ENCODE measurements at regions not wholly inside any gene's neighbourhood (a gene's known extent, or its start where the extent isn't known, plus 50 kb on each side); places are given as distances from the start of the nearest gene placed in this dataset.

GRCh38 chr22:48037618-48038017 lies 1275.2 kb downstream of the TBC1D22A start:
- Histone ChIP-seq H3K79me2 (ENCODE audit: low read length) (no peaks in the 10 kb centered on the region), H3K36me3 (replicated peaks; ENCODE audit: insufficient read depth, low read length) (no peaks in the 10 kb centered on the region), H3K9ac (ENCODE audit: low read length) (no peak overlapping the region), H4K20me1 (ENCODE audit: insufficient read depth, low read length) (no peaks in the 10 kb centered on the region), H3K27me3 (replicated peaks; ENCODE audit: insufficient read depth, low read length) (no peaks in the 10 kb centered on the region), H3K4me3 (ENCODE audit: low read length) (no peak overlapping the region), H3K4me2 (ENCODE audit: low read depth, low read length) (no peak overlapping the region), H3K27ac (ENCODE audit: low read length) (no peak overlapping the region), H3F3A (ENCODE audit: insufficient read depth, low read length) (no peaks in the 10 kb centered on the region), H3K4me1 (ENCODE audit: low read length) (peaks cover 3% of the 10 kb centered on the region; the same call in 1 of the 2 replicates), H2AFZ (ENCODE audit: low read length) (no peak overlapping the region), H3K9me2 (replicated peaks; ENCODE audit: insufficient read depth, low read length) (no peaks in the 10 kb centered on the region), H3K9me3 (replicated peaks; ENCODE audit: insufficient read depth, low read length) (no peaks in the 10 kb centered on the region)
- no peak for DNase-seq
- TF ChIP-seq EZH2phosphoT487 (IDR thresholded peaks at IDR 0.05; ENCODE audit: low read length) = no peak
- no peak for TF ChIP-seq CTCF (IDR thresholded peaks at IDR 0.05; ENCODE audit: low read length)
- TF ChIP-seq EZH2 (optimal IDR thresholded peaks at IDR 0.05; ENCODE audit: low read depth, low read length) = no peak

GRCh38 chr22:48035897-48036296 lies 1273.4 kb downstream of the TBC1D22A start:
- no peak for TF ChIP-seq EZH2phosphoT487 (IDR thresholded peaks at IDR 0.05; ENCODE audit: low read length)
- TF ChIP-seq CTCF (IDR thresholded peaks at IDR 0.05; ENCODE audit: low read length) = no peak
- TF ChIP-seq EZH2 (optimal IDR thresholded peaks at IDR 0.05; ENCODE audit: low read depth, low read length) = no peak
- Histone ChIP-seq H3K27ac (ENCODE audit: low read length) (no peak overlapping the region), H3K36me3 (replicated peaks; ENCODE audit: insufficient read depth, low read length) (no peaks in the 10 kb centered on the region), H3K4me3 (ENCODE audit: low read length) (no peak overlapping the region), H3K79me2 (ENCODE audit: low read length) (no peaks in the 10 kb centered on the region), H3K9ac (ENCODE audit: low read length) (no peak overlapping the region), H3K9me2 (replicated peaks; ENCODE audit: insufficient read depth, low read length) (no peaks in the 10 kb centered on the region), H2AFZ (ENCODE audit: low read length) (no peak overlapping the region), H3K27me3 (replicated peaks; ENCODE audit: insufficient read depth, low read length) (no peaks in the 10 kb centered on the region), H3K4me2 (ENCODE audit: low read depth, low read length) (no peak overlapping the region), H3F3A (ENCODE audit: insufficient read depth, low read length) (no peaks in the 10 kb centered on the region), H4K20me1 (ENCODE audit: insufficient read depth, low read length) (no peaks in the 10 kb centered on the region), H3K9me3 (replicated peaks; ENCODE audit: insufficient read depth, low read length) (no peaks in the 10 kb centered on the region), H3K4me1 (ENCODE audit: low read length) (no peaks in the 10 kb centered on the region)
- DNase-seq = no peak

DNA sequence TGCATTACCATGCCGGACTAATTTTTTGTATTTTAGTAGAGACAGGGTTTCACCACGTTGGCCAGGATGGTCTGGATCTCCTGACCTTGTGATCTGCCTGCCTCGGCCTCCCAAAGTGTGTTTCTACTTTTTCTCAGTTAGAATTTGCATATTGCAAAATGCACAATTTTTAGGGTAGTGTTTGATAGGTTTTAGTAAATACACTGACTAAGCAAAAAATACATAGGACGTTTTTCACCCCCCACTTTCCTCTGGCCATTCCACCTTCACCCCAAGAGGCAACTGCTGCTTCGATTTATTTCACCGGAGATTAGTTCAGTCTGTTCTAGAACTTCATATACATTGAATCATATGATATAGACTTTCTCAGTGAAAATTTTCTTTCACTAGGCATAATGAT lies 1269.1 kb downstream of the TBC1D22A start:
- no peaks in the 10 kb centered on the region for H4K20me1 ChIP-seq (ENCODE audit: insufficient read depth, low read length)
- H3K9me3 ChIP-seq (replicated peaks; ENCODE audit: insufficient read depth, low read length) = no peaks in the 10 kb centered on the region
- H3K4me3 ChIP-seq (ENCODE audit: low read length) = no peak overlapping the region
- H3K27me3 ChIP-seq (replicated peaks; ENCODE audit: insufficient read depth, low read length) = no peaks in the 10 kb centered on the region
- H3K27ac ChIP-seq (ENCODE audit: low read length) = no peak overlapping the region
- H3K36me3 ChIP-seq (replicated peaks; ENCODE audit: insufficient read depth, low read length) = no peaks in the 10 kb centered on the region
- DNase-seq = no peak
- H2AFZ ChIP-seq (ENCODE audit: low read length) = no peak overlapping the region
- H3K79me2 ChIP-seq (ENCODE audit: low read length) = no peaks in the 10 kb centered on the region
- no peaks in the 10 kb centered on the region for H3F3A ChIP-seq (ENCODE audit: insufficient read depth, low read length)
- no peak for TF ChIP-seq EZH2 (optimal IDR thresholded peaks at IDR 0.05; ENCODE audit: low read depth, low read length)
- H3K4me1 ChIP-seq (ENCODE audit: low read length) = no peaks in the 10 kb centered on the region
- no peaks in the 10 kb centered on the region for H3K9me2 ChIP-seq (replicated peaks; ENCODE audit: insufficient read depth, low read length)
- H3K9ac ChIP-seq (ENCODE audit: low read length) = no peak overlapping the region
- H3K4me2 ChIP-seq (ENCODE audit: low read depth, low read length) = no peak overlapping the region

GRCh38 chr22:48025096-48025495 lies 1262.6 kb downstream of the TBC1D22A start:
- no peak for TF ChIP-seq CTCF (IDR thresholded peaks at IDR 0.05; ENCODE audit: low read length)
- TF ChIP-seq EZH2 (optimal IDR thresholded peaks at IDR 0.05; ENCODE audit: low read depth, low read length) = no peak
- no peak for TF ChIP-seq EZH2phosphoT487 (IDR thresholded peaks at IDR 0.05; ENCODE audit: low read length)
- H2AFZ ChIP-seq (ENCODE audit: low read length) = no peak overlapping the region
- no peak for DNase-seq
- peaks cover 31% of the 10 kb centered on the region for H3K4me1 ChIP-seq (ENCODE audit: low read length)
- H4K20me1 ChIP-seq (ENCODE audit: insufficient read depth, low read length) = no peaks in the 10 kb centered on the region
- H3K9me3 ChIP-seq (replicated peaks; ENCODE audit: insufficient read depth, low read length) = no peaks in the 10 kb centered on the region
- H3K27ac ChIP-seq (ENCODE audit: low read length) = no peak overlapping the region
- no peak overlapping the region for H3K4me2 ChIP-seq (ENCODE audit: low read depth, low read length)
- H3K27me3 ChIP-seq (replicated peaks; ENCODE audit: insufficient read depth, low read length) = no peaks in the 10 kb centered on the region
- no peak overlapping the region for H3K4me3 ChIP-seq (ENCODE audit: low read length)
- no peaks in the 10 kb centered on the region for H3K9me2 ChIP-seq (replicated peaks; ENCODE audit: insufficient read depth, low read length)
- 0 out of 2 replicates have a peak, but pooled peaks cover 3% of the 10 kb centered on the region for H3K36me3 ChIP-seq (replicated peaks; ENCODE audit: insufficient read depth, low read length)
- no peak overlapping the region for H3K9ac ChIP-seq (ENCODE audit: low read length)
- H3K79me2 ChIP-seq (ENCODE audit: low read length) = no peaks in the 10 kb centered on the region
- peaks cover 9% of the 10 kb centered on the region for H3F3A ChIP-seq (ENCODE audit: insufficient read depth, low read length)

All from MM.1S (cell line).